DOHH2 (cell line): ENCODE measurements at regions not wholly inside any gene's neighbourhood (a gene's known extent, or its start where the extent isn't known, plus 50 kb on each side); places are given as distances from the start of the nearest gene placed in this dataset.

Experiments
- H3F3A ChIP-seq: fragments of 200-600 bp; sonication (generic), shearing (Covaris generic); 2 replicates; pipeline ENCODE4 v1.6.0; 2016; ENCODE audit warnings: antibody characterized with exemption, mild to moderate bottlenecking; ENCODE audit not compliant: control insufficient read depth, insufficient read depth
- H3K27ac ChIP-seq: fragments of 200-600 bp; sonication (generic); 2 replicates; pipeline ENCODE4 v1.5.1; 2014; ENCODE audit warnings: low read depth, mild to moderate bottlenecking, low read length, moderate library complexity
- H3K27me3 ChIP-seq: fragments of 200-600 bp; sonication (generic); 2 replicates; pipeline ENCODE4 v1.6.1; 2014; ENCODE audit warnings: mild to moderate bottlenecking, low read length, mixed read lengths; ENCODE audit not compliant: control insufficient read depth
- H3K36me3 ChIP-seq: fragments of 200-600 bp; sonication (generic); 2 replicates; pipeline ENCODE4 v1.6.1; 2014; ENCODE audit warnings: mild to moderate bottlenecking, low read length, moderate library complexity, mixed read lengths; ENCODE audit not compliant: control insufficient read depth
- H3K4me1 ChIP-seq: fragments of 200-600 bp; sonication (generic); 2 replicates; pipeline ENCODE4 v1.6.1; 2014; ENCODE audit warnings: mild to moderate bottlenecking, low read length, mixed read lengths; ENCODE audit not compliant: control insufficient read depth
- H3K4me2 ChIP-seq: fragments of 200-600 bp; sonication (generic); 2 replicates; pipeline ENCODE4 v1.6.0; 2014; ENCODE audit warnings: mild to moderate bottlenecking, low read length, moderate library complexity
- H3K4me3 ChIP-seq: fragments of 200-600 bp; sonication (generic); 2 replicates; pipeline ENCODE4 v1.5.1; 2014; ENCODE audit warnings: mild to moderate bottlenecking, low read length, mixed read lengths
- H3K79me2 ChIP-seq: fragments of 200-600 bp; sonication (generic); 2 replicates; pipeline ENCODE4 v1.6.1; 2014; ENCODE audit warnings: mild to moderate bottlenecking, low read length, mixed read lengths; ENCODE audit not compliant: control insufficient read depth
- H3K9me2 ChIP-seq: fragments of 200-600 bp; sonication (generic); replicated peaks from 2 replicates; pipeline ENCODE4 v1.6.1; 2014; ENCODE audit warnings: mild to moderate bottlenecking, low read length, mixed read lengths; ENCODE audit not compliant: control insufficient read depth
- H3K9me3 ChIP-seq: fragments of 200-600 bp; sonication (generic); 2 replicates; pipeline ENCODE4 v1.6.1; 2014; ENCODE audit warnings: antibody characterized with exemption, low read length, mixed read lengths; ENCODE audit not compliant: control insufficient read depth, insufficient read depth
- H4K20me1 ChIP-seq: fragments of 200-600 bp; sonication (generic); 2 replicates; pipeline ENCODE4 v1.6.0; 2014; ENCODE audit warnings: low read depth, mild to moderate bottlenecking, antibody characterized with exemption, low read length, moderate library complexity; ENCODE audit not compliant: control insufficient read depth, insufficient read depth
- CTCF ChIP-seq: fragments of 200-600 bp; sonication (generic); IDR thresholded peaks from one replicate; pipeline ENCODE4 v1.5.1; 2014; ENCODE audit warnings: antibody characterized with exemption, mild to moderate bottlenecking, low read depth, low read length; ENCODE audit not compliant: poor library complexity, severe bottlenecking
- EZH2phosphoT487 ChIP-seq: fragments of 200-600 bp; sonication (generic); IDR thresholded peaks from 2 replicates; pipeline ENCODE4 v1.6.1; 2017; ENCODE audit warnings: borderline replicate concordance, mild to moderate bottlenecking, antibody characterized with exemption, low read length, moderate library complexity, mixed read lengths

GRCh38 chr22:34897126-34897525 lies 168.8 kb upstream of the ISX start:
- H3K9me3 ChIP-seq = no peaks in the 10 kb centered on the region
- H4K20me1 ChIP-seq = no peaks in the 10 kb centered on the region
- TF ChIP-seq EZH2phosphoT487 (no peak), CTCF (no peak)
- H3K4me2 ChIP-seq = no peak overlapping the region
- H3K27ac ChIP-seq = no peak overlapping the region
- H3K9me2 ChIP-seq = no peaks in the 10 kb centered on the region
- H3F3A ChIP-seq = no peaks in the 10 kb centered on the region
- no peaks in the 10 kb centered on the region for H3K27me3 ChIP-seq
- H3K4me1 ChIP-seq = no peaks in the 10 kb centered on the region
- no peaks in the 10 kb centered on the region for H3K36me3 ChIP-seq
- no peak overlapping the region for H3K4me3 ChIP-seq
- no peaks in the 10 kb centered on the region for H3K79me2 ChIP-seq

GRCh38 chr22:34902335-34902734 lies 163.6 kb upstream of the ISX start:
- H3K9me2 ChIP-seq = no peaks in the 10 kb centered on the region
- no peaks in the 10 kb centered on the region for H3K27me3 ChIP-seq
- H3K4me2 ChIP-seq = no peak overlapping the region
- no peaks in the 10 kb centered on the region for H3K36me3 ChIP-seq
- H3K9me3 ChIP-seq = no peaks in the 10 kb centered on the region
- TF ChIP-seq EZH2phosphoT487 = no peak
- TF ChIP-seq CTCF = no peak
- H3K4me1 ChIP-seq = no peaks in the 10 kb centered on the region
- H4K20me1 ChIP-seq = no peaks in the 10 kb centered on the region
- H3K79me2 ChIP-seq = no peaks in the 10 kb centered on the region
- H3K4me3 ChIP-seq = no peak overlapping the region
- H3F3A ChIP-seq = no peaks in the 10 kb centered on the region
- no peak overlapping the region for H3K27ac ChIP-seq

GRCh38 chr22:34903416-34903815 lies 162.5 kb upstream of the ISX start:
- H3K4me2 ChIP-seq = no peak overlapping the region
- TF ChIP-seq EZH2phosphoT487 (no peak), CTCF (no peak)
- no peaks in the 10 kb centered on the region for H3K4me1 ChIP-seq
- no peaks in the 10 kb centered on the region for H3F3A ChIP-seq
- no peaks in the 10 kb centered on the region for H3K27me3 ChIP-seq
- no peaks in the 10 kb centered on the region for H3K9me2 ChIP-seq
- H3K36me3 ChIP-seq = no peaks in the 10 kb centered on the region
- H4K20me1 ChIP-seq = no peaks in the 10 kb centered on the region
- H3K9me3 ChIP-seq = no peaks in the 10 kb centered on the region
- no peak overlapping the region for H3K4me3 ChIP-seq
- no peaks in the 10 kb centered on the region for H3K79me2 ChIP-seq
- no peak overlapping the region for H3K27ac ChIP-seq

DNA sequence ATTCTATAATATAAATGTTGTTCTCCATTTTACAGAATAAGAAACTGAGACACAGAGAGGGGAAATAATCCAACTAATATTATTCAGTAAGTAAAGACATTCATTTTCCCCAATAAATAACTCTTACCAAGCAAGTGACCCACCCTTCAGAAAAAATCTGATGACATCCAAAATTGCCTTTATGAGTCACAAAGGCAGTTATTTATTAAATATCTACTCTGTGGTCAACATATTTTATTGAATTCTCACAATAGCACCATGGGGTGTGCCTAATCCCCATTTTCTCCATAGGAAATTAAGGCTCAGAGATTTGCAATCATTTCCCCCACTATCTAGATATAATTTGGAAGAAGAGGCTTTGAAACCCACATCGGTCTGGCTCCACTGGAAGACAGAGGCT lies 161.5 kb upstream of the ISX start:
- Histone ChIP-seq H3F3A (no peaks in the 10 kb centered on the region), H3K4me3 (no peak overlapping the region), H3K27ac (no peak overlapping the region), H3K27me3 (no peaks in the 10 kb centered on the region), H3K36me3 (no peaks in the 10 kb centered on the region), H3K4me1 (no peaks in the 10 kb centered on the region), H3K9me2 (no peaks in the 10 kb centered on the region), H3K9me3 (no peaks in the 10 kb centered on the region), H4K20me1 (no peaks in the 10 kb centered on the region), H3K79me2 (no peaks in the 10 kb centered on the region), H3K4me2 (no peak overlapping the region)
- TF ChIP-seq EZH2phosphoT487 (no peak), CTCF (no peak)
